MCF 10A (cell line): ENCODE measurements at regions not wholly inside any gene's neighbourhood (a gene's known extent, or its start where the extent isn't known, plus 50 kb on each side); places are given as distances from the start of the nearest gene placed in this dataset.
A peak's percentile ranks its signal among the peaks of the same experiment; 100 is the strongest.

Experiments used
- BruUV-seq: library from RNA; stranded (reverse); fragments of 400-500 nt; replicated peaks from 2 replicates; lab custom pipeline; 2021; lab: Mats Ljungman, UMichigan
- CTCF ChIA-PET: fragments of 300-600 bp; sonication (Branson Sonifier 250); formaldehyde crosslinking; extraction: SDS; loops from one replicate; lab custom pipeline; 2021; ENCODE audit warnings: antibody characterized with exemption, inconsistent platforms; lab: Yijun Ruan, JAX
- POLR2A ChIA-PET: fragments of 300-600, 350-650 bp; sonication (Branson Sonifier 250); formaldehyde crosslinking; extraction: SDS; loops from one replicate; lab custom pipeline; 2020; ENCODE audit warnings: antibody characterized with exemption, inconsistent platforms; lab: Yijun Ruan, JAX
- DNase-seq: peaks from one replicate; pipeline ENCODE4 v3.0.0-alpha.2; 2018; ENCODE audit not compliant: unreplicated experiment
- H3K27ac Mint-ChIP-seq: one replicate; pipeline ENCODE4 v1.8.0; 2022; ENCODE audit warnings: mild to moderate bottlenecking, low read depth, mixed read lengths; ENCODE audit not compliant: unreplicated experiment
- H3K27me3 Mint-ChIP-seq: one replicate; pipeline ENCODE4 v1.8.0; 2022; ENCODE audit warnings: mixed read lengths; ENCODE audit not compliant: insufficient read depth, unreplicated experiment
- H3K36me3 Mint-ChIP-seq: one replicate; pipeline ENCODE4 v1.8.0; 2022; ENCODE audit warnings: mild to moderate bottlenecking, moderate library complexity, mixed read lengths; ENCODE audit not compliant: insufficient read depth, unreplicated experiment
- H3K4me1 Mint-ChIP-seq: one replicate; pipeline ENCODE4 v1.8.0; 2022; ENCODE audit warnings: mixed read lengths; ENCODE audit not compliant: insufficient read depth, unreplicated experiment
- H3K4me3 Mint-ChIP-seq: one replicate; pipeline ENCODE4 v1.8.0; 2022; ENCODE audit warnings: mild to moderate bottlenecking, moderate library complexity, mixed read lengths; ENCODE audit not compliant: unreplicated experiment
- H3K9me3 Mint-ChIP-seq: one replicate; pipeline ENCODE4 v1.8.0; 2022; ENCODE audit warnings: mixed read lengths; ENCODE audit not compliant: unreplicated experiment
- intact Hi-C: fragments of 100-400 bp; cut with micrococcal nuclease; formaldehyde crosslinking; loops from 2 replicates; pipeline ENCODE4 v1.14.1; 2022
- TF ChIP-seq, protein P1 (sequence below): fragments of 200-600 bp; IDR thresholded peaks from one replicate; pipeline ENCODE4 v1.8.0; 2022; ENCODE audit warnings: antibody characterized with exemption, mild to moderate bottlenecking; ENCODE audit not compliant: unreplicated experiment

GRCh38 chr13:40243982-40244381, 422.5 kb downstream of the FOXO1 start:
- Mint-ChIP-seq H3K27ac (no peak overlapping the region), H3K36me3 (no peaks in the 10 kb centered on the region), H3K4me3 (no peak overlapping the region), H3K27me3 (no peaks in the 10 kb centered on the region), H3K9me3 (peaks cover 19% of the 10 kb centered on the region), H3K4me1 (peaks cover 40% of the 10 kb centered on the region)
- no TSS peak for BruUV-seq
- no peak for DNase-seq
- POLR2A ChIA-PET: interaction anchor here (0.6 kb wide), 1 partner anchor 108 kb away, joined by 3 read pairs; no protein-coding TSS in a partner anchor
- intact Hi-C loops: no loop called here
- CTCF ChIA-PET: no interaction called here
- TF ChIP-seq, protein P1, sequence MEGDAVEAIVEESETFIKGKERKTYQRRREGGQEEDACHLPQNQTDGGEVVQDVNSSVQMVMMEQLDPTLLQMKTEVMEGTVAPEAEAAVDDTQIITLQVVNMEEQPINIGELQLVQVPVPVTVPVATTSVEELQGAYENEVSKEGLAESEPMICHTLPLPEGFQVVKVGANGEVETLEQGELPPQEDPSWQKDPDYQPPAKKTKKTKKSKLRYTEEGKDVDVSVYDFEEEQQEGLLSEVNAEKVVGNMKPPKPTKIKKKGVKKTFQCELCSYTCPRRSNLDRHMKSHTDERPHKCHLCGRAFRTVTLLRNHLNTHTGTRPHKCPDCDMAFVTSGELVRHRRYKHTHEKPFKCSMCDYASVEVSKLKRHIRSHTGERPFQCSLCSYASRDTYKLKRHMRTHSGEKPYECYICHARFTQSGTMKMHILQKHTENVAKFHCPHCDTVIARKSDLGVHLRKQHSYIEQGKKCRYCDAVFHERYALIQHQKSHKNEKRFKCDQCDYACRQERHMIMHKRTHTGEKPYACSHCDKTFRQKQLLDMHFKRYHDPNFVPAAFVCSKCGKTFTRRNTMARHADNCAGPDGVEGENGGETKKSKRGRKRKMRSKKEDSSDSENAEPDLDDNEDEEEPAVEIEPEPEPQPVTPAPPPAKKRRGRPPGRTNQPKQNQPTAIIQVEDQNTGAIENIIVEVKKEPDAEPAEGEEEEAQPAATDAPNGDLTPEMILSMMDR: no peak

DNA sequence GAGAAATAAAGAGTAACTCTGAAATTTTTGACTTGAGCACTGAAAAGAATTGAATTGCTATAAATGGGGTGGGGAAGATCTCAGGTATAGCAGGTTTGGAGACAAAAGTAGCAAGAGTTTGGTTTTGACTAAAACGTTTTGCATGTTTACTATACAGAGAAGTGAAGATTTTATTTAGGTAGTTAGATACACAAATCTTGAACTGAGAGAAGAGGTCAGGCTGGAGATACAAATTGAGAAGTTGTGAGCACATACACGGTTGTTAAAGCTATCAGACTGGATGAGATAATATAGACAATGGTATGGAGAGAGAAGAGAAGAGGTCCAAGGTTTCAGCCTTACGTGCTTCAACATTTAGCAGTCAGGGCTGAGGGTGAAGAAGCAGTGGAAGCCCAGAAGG, 420.9 kb downstream of the FOXO1 start:
- no peak overlapping the region for H3K4me3 Mint-ChIP-seq
- intact Hi-C loops: no loop called here
- peaks cover 41% of the 10 kb centered on the region for H3K4me1 Mint-ChIP-seq
- no peak for DNase-seq
- H3K9me3 Mint-ChIP-seq: peaks cover 21% of the 10 kb centered on the region
- no peaks in the 10 kb centered on the region for H3K36me3 Mint-ChIP-seq
- POLR2A ChIA-PET: no interaction called here
- CTCF ChIA-PET: no interaction called here
- TF ChIP-seq, protein P1: no peak
- no TSS peak for BruUV-seq
- H3K27me3 Mint-ChIP-seq: no peaks in the 10 kb centered on the region
- no peak overlapping the region for H3K27ac Mint-ChIP-seq

DNA sequence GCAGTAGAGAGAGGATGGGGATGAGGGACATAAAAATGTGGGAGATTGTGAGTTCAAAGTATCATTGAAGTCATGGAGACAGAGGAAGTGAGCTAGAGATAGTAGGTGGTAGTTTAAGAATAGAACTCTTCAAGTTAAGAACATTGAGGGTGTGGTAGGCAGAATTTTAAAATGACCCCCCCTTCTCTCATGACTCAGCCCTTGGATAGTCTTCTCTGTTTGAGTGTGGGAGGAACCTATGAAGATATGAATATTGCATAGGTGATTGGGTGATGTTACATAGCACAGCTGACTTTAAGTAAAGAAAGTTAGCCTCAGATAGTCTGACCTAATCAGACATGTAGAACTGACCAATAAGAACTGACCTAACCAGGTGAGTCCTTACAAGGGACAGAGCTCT, 418.6 kb downstream of the FOXO1 start:
- TF ChIP-seq, protein P1: no peak
- H3K36me3 Mint-ChIP-seq: no peaks in the 10 kb centered on the region
- peaks cover 21% of the 10 kb centered on the region for H3K9me3 Mint-ChIP-seq
- DNase-seq: peak; percentile 48
- no TSS peak for BruUV-seq
- no peaks in the 10 kb centered on the region for H3K27me3 Mint-ChIP-seq
- POLR2A ChIA-PET: interaction anchor here (1.0 to 2.4 kb wide), 6 partner anchors 10 to 188 kb away, joined by 3 to 9 read pairs (median 6); no protein-coding TSS in a partner anchor
- intact Hi-C loops: no loop called here
- peaks cover 43% of the 10 kb centered on the region for H3K4me1 Mint-ChIP-seq
- CTCF ChIA-PET: interaction anchor here (0.7 to 0.8 kb wide), 2 partner anchors 8 to 304 kb away, joined by 3 read pairs; no protein-coding TSS in a partner anchor
- peak overlapping the region; percentile 46 for H3K27ac Mint-ChIP-seq
- no peak overlapping the region for H3K4me3 Mint-ChIP-seq

GRCh38 chr13:40251343-40252032, 415.0 kb downstream of the FOXO1 start:
- TF ChIP-seq, protein P1: no peak
- Mint-ChIP-seq H3K4me1 (peaks cover 35% of the 10 kb centered on the region), H3K27me3 (no peaks in the 10 kb centered on the region), H3K4me3 (no peak overlapping the region), H3K9me3 (peaks cover 9% of the 10 kb centered on the region), H3K27ac (no peak overlapping the region), H3K36me3 (peaks cover 4% of the 10 kb centered on the region)
- POLR2A ChIA-PET: interaction anchor here (0.6 to 2.0 kb wide), 5 partner anchors 9 to 26 kb away, joined by 3 to 9 read pairs (median 4); no protein-coding TSS in a partner anchor
- BruUV-seq: no TSS peak
- intact Hi-C loops: loop anchor here (10.0 kb wide), 1 partner anchor 63 kb away; no protein-coding TSS in a partner anchor
- CTCF ChIA-PET: interaction anchor here (0.6 to 1.3 kb wide), 2 partner anchors 12 to 45 kb away, joined by 3 to 4 read pairs; no protein-coding TSS in a partner anchor
- DNase-seq: peak; percentile 58
